HG02840 (cell line): ENCODE measurements at regions not wholly inside any gene's neighbourhood (a gene's known extent, or its start where the extent isn't known, plus 50 kb on each side); places are given as distances from the start of the nearest gene placed in this dataset.
A peak's percentile ranks its signal among the peaks of the same experiment; 100 is the strongest.

Experiments used
- ATAC-seq: cut with Tn5 transposase; IDR thresholded peaks from one replicate; pipeline ENCODE4 v1.9.1; 2021; ENCODE audit warnings: mild to moderate bottlenecking, moderate library complexity, moderate number of reproducible peaks; ENCODE audit not compliant: unreplicated experiment, low FRiP score

- ATAC-seq = no peak
Measured at GRCh38 chr7:36802459-36803135, 78.3 kb upstream of the AOAH start.

DNA sequence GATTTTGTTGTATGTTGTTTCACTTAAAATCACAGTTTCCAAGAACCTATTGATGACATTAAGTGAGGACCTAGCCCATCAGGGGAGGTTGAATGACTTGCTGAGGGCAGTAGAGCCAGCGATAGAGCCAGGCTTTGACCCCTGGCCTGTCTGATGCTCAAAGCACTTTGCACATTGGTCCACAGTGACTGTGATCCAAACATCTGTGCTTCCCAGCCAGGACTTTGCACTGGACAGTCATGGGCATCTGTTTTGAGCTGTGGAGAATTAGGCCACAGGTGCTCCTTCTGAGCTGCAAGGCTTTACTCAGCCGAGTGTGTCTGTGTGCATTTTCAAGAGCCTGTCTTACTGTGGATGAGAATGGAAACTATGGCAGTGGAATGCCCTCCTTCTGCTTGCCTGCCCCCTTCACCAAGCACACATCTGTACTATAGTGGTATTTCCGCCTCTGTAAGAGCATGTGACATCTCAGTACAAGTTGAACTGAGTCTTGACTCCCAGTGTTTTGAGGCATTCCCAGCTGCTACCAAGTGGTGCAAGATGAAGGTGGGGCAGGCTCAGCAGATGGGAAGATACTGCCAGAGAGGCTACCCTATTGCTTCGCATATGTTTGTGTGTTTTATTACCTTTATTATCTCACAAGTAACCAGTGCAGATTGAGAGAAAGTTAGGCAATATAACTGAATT, 72.7 kb upstream of the AOAH start:
- ATAC-seq = no peak

GRCh38 chr7:36795451-36796021, 71.2 kb upstream of the AOAH start:
- no peak for ATAC-seq

- no peak for ATAC-seq
Measured at GRCh38 chr7:36794689-36795088, 70.4 kb upstream of the AOAH start.

DNA sequence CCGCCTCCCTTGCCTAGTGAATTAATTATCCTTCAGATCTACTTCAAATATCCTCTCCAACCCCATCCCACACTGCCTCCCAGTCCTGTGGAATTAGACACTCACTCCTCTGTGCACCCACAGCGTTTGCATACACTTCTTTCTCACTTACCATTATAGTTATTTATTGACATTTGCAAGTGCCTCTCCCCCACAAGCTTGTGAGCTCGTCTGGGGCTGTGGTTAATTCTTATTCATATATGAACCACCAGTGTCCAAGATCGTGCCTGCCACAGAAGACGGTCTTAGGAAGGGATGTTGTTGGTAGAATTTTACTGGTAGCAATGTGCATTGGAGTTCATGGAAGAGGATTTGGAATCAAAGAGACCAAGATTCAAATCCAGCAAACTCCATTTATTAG, 68.1 kb upstream of the AOAH start:
- ATAC-seq = no peak

DNA sequence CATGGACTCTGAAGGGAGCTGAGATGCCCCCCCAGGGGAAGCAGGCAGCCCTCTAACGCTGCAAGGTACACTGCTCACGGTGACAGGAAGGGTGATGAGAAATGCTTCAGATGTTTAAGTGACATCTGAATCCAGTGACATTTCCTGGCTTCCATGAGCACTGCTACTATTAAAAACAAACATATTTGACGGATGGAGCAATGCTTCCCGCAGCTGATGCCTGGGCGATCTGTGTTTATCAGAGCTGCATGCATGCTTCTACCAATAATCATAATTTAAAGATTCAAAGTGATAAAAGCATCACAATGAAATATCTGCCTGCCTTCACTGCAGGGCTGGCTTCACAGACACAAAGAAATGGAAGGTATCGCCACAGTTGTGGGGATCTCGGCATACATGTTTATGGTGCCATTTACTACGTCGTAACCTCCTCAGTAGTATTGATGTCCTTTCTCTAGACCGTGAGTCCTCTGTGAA, 66.1 kb upstream of the AOAH start:
- no peak for ATAC-seq

- ATAC-seq = no peak
Measured at GRCh38 chr7:36788825-36789470, 64.7 kb upstream of the AOAH start.

- ATAC-seq = no peak
Measured at GRCh38 chr7:36787933-36788378, 63.7 kb upstream of the AOAH start.

DNA sequence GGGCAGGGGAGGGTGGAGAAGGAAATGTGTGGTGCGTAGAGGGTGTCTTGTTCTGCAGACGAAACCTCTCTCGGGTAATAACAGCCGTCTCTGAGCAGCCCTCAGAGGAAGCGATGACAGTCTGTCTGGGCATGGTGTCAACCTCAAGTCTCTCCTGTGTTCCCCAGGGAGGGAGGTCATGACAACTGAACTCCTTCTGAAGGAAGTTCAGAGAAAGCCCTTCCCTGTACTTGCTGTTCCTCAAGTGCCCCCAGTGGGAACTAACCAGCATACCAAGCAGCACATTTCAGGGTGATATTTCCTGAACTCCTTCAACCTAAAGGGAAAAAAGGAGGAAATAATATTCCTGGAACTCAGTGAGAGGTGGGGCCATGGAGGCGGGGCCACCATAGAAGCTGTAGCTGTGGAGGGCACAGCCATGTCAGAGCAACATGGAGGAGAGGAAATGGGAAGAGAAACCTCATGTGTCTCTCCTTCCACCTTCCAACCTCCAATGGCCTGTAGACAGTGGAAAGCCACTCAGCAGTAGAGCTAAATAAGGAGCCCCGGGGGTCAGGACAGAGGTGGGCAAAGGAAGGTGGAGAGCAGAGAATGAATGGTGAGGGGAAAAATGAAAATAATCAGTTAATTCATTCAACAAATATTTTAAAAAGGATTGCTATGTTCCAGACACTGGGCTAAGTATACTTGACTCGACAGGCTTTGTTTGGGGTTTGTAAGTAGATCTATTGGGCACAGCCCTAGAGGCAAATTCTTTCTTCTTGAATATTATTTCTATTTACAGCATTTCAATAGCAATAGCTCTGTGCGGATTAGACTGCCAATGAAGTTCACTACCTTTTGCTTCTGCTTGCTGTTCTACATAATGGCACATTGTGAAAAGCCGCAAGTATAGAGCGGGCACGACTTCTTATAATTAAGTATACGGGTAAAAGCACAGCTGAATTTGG, 61.0 kb upstream of the AOAH start:
- peak; percentile 85 for ATAC-seq

GRCh38 chr7:36781011-36781738, 56.9 kb upstream of the AOAH start:
- no peak for ATAC-seq

DNA sequence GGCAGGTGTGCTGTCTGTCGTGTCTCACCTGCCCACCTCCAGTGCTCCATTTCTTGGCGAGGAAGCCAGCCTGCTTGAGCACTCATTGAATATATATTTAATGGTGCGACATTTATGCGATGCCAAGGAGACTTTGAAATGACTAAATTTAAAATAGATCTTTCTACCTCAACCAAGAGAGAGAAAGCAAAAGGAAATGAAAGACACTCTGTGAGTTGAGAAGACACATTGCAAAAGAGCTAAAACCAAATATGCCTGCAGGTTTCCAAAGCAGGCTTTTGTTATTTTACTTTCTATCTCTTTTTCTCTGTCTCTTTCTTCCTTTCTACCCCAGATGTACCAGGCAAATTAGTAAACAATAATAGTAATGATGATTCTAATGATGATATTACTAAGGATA, 53.6 kb upstream of the AOAH start:
- no peak for ATAC-seq

DNA sequence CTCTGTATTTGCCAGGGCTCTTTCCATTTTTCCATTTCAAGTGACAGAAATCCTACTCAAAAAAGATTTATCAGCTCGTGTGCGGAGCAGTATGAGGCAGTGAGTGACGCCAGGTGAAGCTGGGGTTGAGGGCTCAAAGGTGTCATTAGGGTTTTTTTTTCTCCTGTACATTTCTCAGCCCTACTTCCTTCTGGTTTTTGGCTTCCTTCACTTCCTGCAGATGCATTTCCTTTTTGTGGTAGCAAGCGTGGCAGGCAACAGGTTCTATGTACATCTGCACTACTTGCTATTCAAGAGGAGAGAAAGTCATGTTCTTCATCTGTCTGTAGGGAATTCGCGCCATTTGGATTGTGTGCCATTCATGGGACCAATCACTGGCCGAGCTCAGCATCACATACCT, 52.8 kb upstream of the AOAH start:
- no peak for ATAC-seq

- no peak for ATAC-seq
Measured at GRCh38 chr7:36775676-36776075, 51.4 kb upstream of the AOAH start.

- no peak for ATAC-seq
Measured at GRCh38 chr7:36775061-36775620, 50.8 kb upstream of the AOAH start.
